Heart right ventricle (tissue), 16 donors: ENCODE measurements at regions not wholly inside any gene's neighbourhood (a gene's known extent, or its start where the extent isn't known, plus 50 kb on each side); places are given as distances from the start of the nearest gene placed in this dataset.

Experiments
- ATAC-seq, 8 donors: fragments of 200-7000 bp; cut with Tn5 transposase; one replicate each; pipeline ENCODE4 v1.9.1; 2020; ENCODE audit warnings: mild to moderate bottlenecking in 8 of 8, moderate library complexity in 8 of 8, moderate number of reproducible peaks in 1 of 8
- DNase-seq, 2 donors: peaks; one replicate each; pipeline ENCODE4 v3.0.0-alpha.2; 2020
- H3K27ac ChIP-seq, 10 donors: fragments of 200-600 bp; sonication (generic) in 2 of 10; one replicate each; pipeline versions ENCODE4 v1.5.0 to v1.8.0; 2020 to 2022; ENCODE audit warnings: mild to moderate bottlenecking in 3 of 10
- H3K27me3 ChIP-seq, 7 donors: fragments of 200-600 bp; one replicate each; pipeline ENCODE4 v1.8.0; 2021 to 2022; ENCODE audit warnings: mild to moderate bottlenecking in 2 of 7
- H3K36me3 ChIP-seq, 9 donors: fragments of 200-600 bp; sonication (generic) in 1 of 9; one replicate each; pipeline versions ENCODE4 v1.5.0 to v1.8.0; 2020 to 2022; ENCODE audit warnings: mild to moderate bottlenecking in 2 of 9
- H3K4me1 ChIP-seq, 9 donors: fragments of 200-600 bp; sonication (generic) in 1 of 9; one replicate each; pipeline versions ENCODE4 v1.5.0 to v1.8.0; 2020 to 2022; ENCODE audit warnings: mild to moderate bottlenecking in 4 of 9
- H3K4me3 ChIP-seq, 10 donors: fragments of 200-600 bp; sonication (generic) in 2 of 10; one replicate each; pipeline versions ENCODE4 v1.5.0 to v1.8.0; 2020 to 2022; ENCODE audit warnings: mild to moderate bottlenecking in 7 of 10, moderate library complexity in 2 of 10
- H3K9me3 ChIP-seq, 11 donors: fragments of 200-600 bp in 10 of 11; sonication (generic) in 2 of 11; one replicate each; pipeline versions ENCODE4 v1.5.0 to v1.8.0; 2013 to 2022; ENCODE audit warnings: mild to moderate bottlenecking in 2 of 11, control low read depth in 1 of 11, moderate library complexity in 1 of 11
- WGBS, 2 donors: extraction: QIAGEN DNeasy Blood & Tissue Kit; methylation state at CpG; one replicate each; pipeline ENCODE4 v1.1.7; 2013; ENCODE audit warnings: inconsistent platforms in 1 of 2; 5-methylcytosine and 5-hydroxymethylcytosine counted together
- intact Hi-C, 10 donors: fragments of 100-400 bp; cut with DNase I; formaldehyde crosslinking; loops; one replicate each; pipeline versions ENCODE4 v1.11.1 to v1.14.2; 2022
- TF ChIP-seq, protein P1 (sequence below), 9 donors: fragments of 200-600 bp; sonication (generic) in 2 of 9; IDR thresholded peaks; one replicate each; pipeline versions ENCODE4 v1.5.0 to v1.8.0; 2021 to 2022; ENCODE audit warnings: antibody characterized with exemption in 9 of 9, mild to moderate bottlenecking in 5 of 9, moderate library complexity in 1 of 9
- donor health status: Arrhythmogenic right ventricular cardiomyopathy.
- donor health status: ischemic (EF 13 %, LVEDD 7.1; RV severe dilation, severe dysfunction).
- donor health status: healthy with polysubstance abuse.
- donor health status: DM: no; HTN: yes; CAD: no.
- donor health status: DM: no; HTN: no; CAD: no.
- donor health status: ischemic (EF 25% LVEDD 6.9; RV normal size, moderate dysfunction).
- donor health status: ischemic (EF 25% LVEDD 5.7; RV mildly dilated, moderate dysfunction).
- donor health status: healthy.
- donor health status: DM: yes; HTN: yes; CAD: no.
- donor health status: Ischemic cardiomyopathy.
- donor health status: ischemic (EF 35%, LVEDD 5.7; RV mildly dilated, moderate dysfunction).
- donor health status: nonischemic (EF 11% LVEDD 7.7; RV severe dilation, severe dysfunction).
- donor health status: DM: yes; HTN: yes; CAD: no.
- donor health status: PGD.
- donor health status: ischemic (EF 29% LVEDD 5.4; RV normal size, mild dysfunction).
- donor health status: nonischemic (EF 23%, LVEDD 6.1; RV moderate dilation, normal function).

- 69 to 70% methylated on average over 2 of the region's 2 CpGs for WGBS, 2 donors
- ATAC-seq (no peak), DNase-seq (no peak)
- no peak overlapping the region for H3K4me3 ChIP-seq
- no peaks in the 10 kb centered on the region for H3K4me1 ChIP-seq
- intact Hi-C loops, result no loop called here
- H3K27me3 ChIP-seq, result no peaks in the 10 kb centered on the region
- no peaks in the 10 kb centered on the region for H3K36me3 ChIP-seq
- no peak overlapping the region for H3K27ac ChIP-seq
- peaks cover 0 to 15% (median 0%) of the 10 kb centered on the region in 11 donors for H3K9me3 ChIP-seq
- TF ChIP-seq, protein P1, sequence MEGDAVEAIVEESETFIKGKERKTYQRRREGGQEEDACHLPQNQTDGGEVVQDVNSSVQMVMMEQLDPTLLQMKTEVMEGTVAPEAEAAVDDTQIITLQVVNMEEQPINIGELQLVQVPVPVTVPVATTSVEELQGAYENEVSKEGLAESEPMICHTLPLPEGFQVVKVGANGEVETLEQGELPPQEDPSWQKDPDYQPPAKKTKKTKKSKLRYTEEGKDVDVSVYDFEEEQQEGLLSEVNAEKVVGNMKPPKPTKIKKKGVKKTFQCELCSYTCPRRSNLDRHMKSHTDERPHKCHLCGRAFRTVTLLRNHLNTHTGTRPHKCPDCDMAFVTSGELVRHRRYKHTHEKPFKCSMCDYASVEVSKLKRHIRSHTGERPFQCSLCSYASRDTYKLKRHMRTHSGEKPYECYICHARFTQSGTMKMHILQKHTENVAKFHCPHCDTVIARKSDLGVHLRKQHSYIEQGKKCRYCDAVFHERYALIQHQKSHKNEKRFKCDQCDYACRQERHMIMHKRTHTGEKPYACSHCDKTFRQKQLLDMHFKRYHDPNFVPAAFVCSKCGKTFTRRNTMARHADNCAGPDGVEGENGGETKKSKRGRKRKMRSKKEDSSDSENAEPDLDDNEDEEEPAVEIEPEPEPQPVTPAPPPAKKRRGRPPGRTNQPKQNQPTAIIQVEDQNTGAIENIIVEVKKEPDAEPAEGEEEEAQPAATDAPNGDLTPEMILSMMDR (IDR thresholded peaks at IDR 0.05), result no peak
Observed at GRCh38 chr2:122831649-122832048, 1076.2 kb downstream of the TSN start.

GRCh38 chr2:122843503-122843902, 1088.1 kb downstream of the TSN start:
- Histone ChIP-seq H3K9me3 (peaks cover 0 to 11% (median 0%) of the 10 kb centered on the region in 11 donors), H3K36me3 (no peaks in the 10 kb centered on the region), H3K27me3 (no peaks in the 10 kb centered on the region), H3K4me3 (no peak overlapping the region), H3K4me1 (no peaks in the 10 kb centered on the region), H3K27ac (no peak overlapping the region)
- no peak for ATAC-seq
- DNase-seq, result no peak
- intact Hi-C loops, result no loop called here
- 40 to 47% methylated on average over 3 of the region's 3 CpGs for WGBS, 2 donors
- TF ChIP-seq, protein P1 (IDR thresholded peaks at IDR 0.05), result no peak

GRCh38 chr2:122851161-122851560, 1095.7 kb downstream of the TSN start:
- DNase-seq, result no peak
- TF ChIP-seq, protein P1 (IDR thresholded peaks at IDR 0.05), result no peak
- Histone ChIP-seq H3K36me3 (no peaks in the 10 kb centered on the region), H3K4me3 (no peak overlapping the region), H3K27me3 (no peaks in the 10 kb centered on the region), H3K4me1 (no peaks in the 10 kb centered on the region), H3K9me3 (peaks cover 0 to 4% (median 0%) of the 10 kb centered on the region in 11 donors), H3K27ac (no peak overlapping the region)
- no peak for ATAC-seq
- 73 to 84% methylated on average over 4 of the region's 4 CpGs for WGBS, 2 donors
- intact Hi-C loops, result no loop called here

GRCh38 chr2:122851972-122852531, 1096.6 kb downstream of the TSN start:
- peaks cover 0 to 4% (median 0%) of the 10 kb centered on the region in 11 donors for H3K9me3 ChIP-seq
- no peaks in the 10 kb centered on the region for H3K4me1 ChIP-seq
- no peaks in the 10 kb centered on the region for H3K27me3 ChIP-seq
- DNase-seq (no peak), ATAC-seq (no peak)
- WGBS, 2 donors, result 45 to 52% methylated on average over 4 of the region's 4 CpGs
- intact Hi-C loops, result no loop called here
- no peak overlapping the region for H3K27ac ChIP-seq
- TF ChIP-seq, protein P1 (IDR thresholded peaks at IDR 0.05), result no peak
- H3K4me3 ChIP-seq, result no peak overlapping the region
- no peaks in the 10 kb centered on the region for H3K36me3 ChIP-seq
